Ascending aorta (tissue), 2 donors: ENCODE measurements at regions not wholly inside any gene's neighbourhood (a gene's known extent, or its start where the extent isn't known, plus 50 kb on each side); places are given as distances from the start of the nearest gene placed in this dataset.

Experiments used
- DNase-seq, 2 donors: peaks; one replicate each; pipeline ENCODE4 v3.0.0-alpha.2; 2019; ENCODE audit warnings: low spot score in 2 of 2
- H3K27ac ChIP-seq, 2 donors: fragments of 200-600 bp; sonication (generic); one replicate each; pipeline ENCODE4 v1.5.1; 2016 to 2017; ENCODE audit warnings: mild to moderate bottlenecking in 1 of 2
- H3K27me3 ChIP-seq: fragments of 200-600 bp; sonication (generic); one replicate; pipeline ENCODE4 v1.5.1; 2017
- H3K36me3 ChIP-seq, 2 donors: fragments of 200-600 bp; sonication (generic); one replicate each; pipeline ENCODE4 v1.5.1; 2016
- H3K4me1 ChIP-seq, 2 donors: fragments of 200-600 bp; sonication (generic); one replicate each; pipeline ENCODE4 v1.5.1; 2016 to 2017; ENCODE audit warnings: mild to moderate bottlenecking in 1 of 2
- H3K4me3 ChIP-seq, 2 donors: fragments of 200-600 bp; sonication (generic); one replicate each; pipeline ENCODE4 v1.5.1; 2016 to 2017; ENCODE audit warnings: mild to moderate bottlenecking in 1 of 2
- H3K9me3 ChIP-seq, 2 donors: fragments of 200-600 bp; sonication (generic); one replicate each; pipeline ENCODE4 v1.5.1; 2016
- intact Hi-C: fragments of 100-400 bp; cut with DNase I; formaldehyde crosslinking; loops from one replicate; pipeline ENCODE4 v1.15.1; 2023
- TF ChIP-seq, protein P1 (sequence below), 3 experiments: fragments of 200-600 bp in 2 of 3; fragments of 450-650 bp in 1 of 3; sonication (generic) in 2 of 3; IDR thresholded peaks; one replicate each; pipeline ENCODE4 v1.5.1; 2016 to 2019; ENCODE audit warnings: antibody characterized with exemption in 3 of 3, mild to moderate bottlenecking in 1 of 3, moderate library complexity in 1 of 3

DNA sequence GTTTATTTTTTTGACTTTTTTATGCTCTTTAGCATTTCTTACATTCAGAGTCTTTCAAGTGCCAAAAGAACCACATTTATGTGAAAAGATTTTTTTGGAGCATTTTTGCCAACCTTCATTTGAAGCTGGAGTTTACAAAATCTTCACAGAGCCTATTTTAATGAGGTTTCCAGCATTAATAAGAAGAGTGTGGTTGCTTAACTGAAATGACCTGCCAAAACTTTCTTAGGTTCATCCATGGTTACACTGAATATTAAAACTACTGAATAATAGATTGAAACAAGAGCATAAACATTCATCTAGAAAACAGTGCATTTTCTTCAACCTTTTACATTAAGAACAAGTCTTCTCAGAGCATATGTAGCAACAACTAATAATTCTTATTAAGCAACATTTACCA lies 672.3 kb upstream of the CXADR start:
- no peak overlapping the region for H3K4me3 ChIP-seq
- no peak for DNase-seq
- no peaks in the 10 kb centered on the region for H3K9me3 ChIP-seq
- H3K4me1 ChIP-seq, result no peaks in the 10 kb centered on the region
- TF ChIP-seq, protein P1, sequence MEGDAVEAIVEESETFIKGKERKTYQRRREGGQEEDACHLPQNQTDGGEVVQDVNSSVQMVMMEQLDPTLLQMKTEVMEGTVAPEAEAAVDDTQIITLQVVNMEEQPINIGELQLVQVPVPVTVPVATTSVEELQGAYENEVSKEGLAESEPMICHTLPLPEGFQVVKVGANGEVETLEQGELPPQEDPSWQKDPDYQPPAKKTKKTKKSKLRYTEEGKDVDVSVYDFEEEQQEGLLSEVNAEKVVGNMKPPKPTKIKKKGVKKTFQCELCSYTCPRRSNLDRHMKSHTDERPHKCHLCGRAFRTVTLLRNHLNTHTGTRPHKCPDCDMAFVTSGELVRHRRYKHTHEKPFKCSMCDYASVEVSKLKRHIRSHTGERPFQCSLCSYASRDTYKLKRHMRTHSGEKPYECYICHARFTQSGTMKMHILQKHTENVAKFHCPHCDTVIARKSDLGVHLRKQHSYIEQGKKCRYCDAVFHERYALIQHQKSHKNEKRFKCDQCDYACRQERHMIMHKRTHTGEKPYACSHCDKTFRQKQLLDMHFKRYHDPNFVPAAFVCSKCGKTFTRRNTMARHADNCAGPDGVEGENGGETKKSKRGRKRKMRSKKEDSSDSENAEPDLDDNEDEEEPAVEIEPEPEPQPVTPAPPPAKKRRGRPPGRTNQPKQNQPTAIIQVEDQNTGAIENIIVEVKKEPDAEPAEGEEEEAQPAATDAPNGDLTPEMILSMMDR (IDR thresholded peaks at IDR 0.05), result no peak
- intact Hi-C loops, result no loop called here
- H3K27me3 ChIP-seq, result no peaks in the 10 kb centered on the region
- H3K36me3 ChIP-seq, result no peaks in the 10 kb centered on the region
- no peak overlapping the region for H3K27ac ChIP-seq

GRCh38 chr21:16841975-16842695 lies 670.7 kb upstream of the CXADR start:
- H3K27me3 ChIP-seq, result no peaks in the 10 kb centered on the region
- TF ChIP-seq, protein P1 (IDR thresholded peaks at IDR 0.05), result no peak
- no peaks in the 10 kb centered on the region for H3K4me1 ChIP-seq
- H3K27ac ChIP-seq, result no peak overlapping the region
- H3K9me3 ChIP-seq, result no peaks in the 10 kb centered on the region
- no peak for DNase-seq
- H3K4me3 ChIP-seq, result no peak overlapping the region
- intact Hi-C loops, result no loop called here
- no peaks in the 10 kb centered on the region for H3K36me3 ChIP-seq

GRCh38 chr21:16842696-16843035 lies 670.2 kb upstream of the CXADR start:
- Histone ChIP-seq H3K27me3 (no peaks in the 10 kb centered on the region), H3K27ac (no peak overlapping the region), H3K36me3 (no peaks in the 10 kb centered on the region), H3K4me3 (no peak overlapping the region), H3K9me3 (no peaks in the 10 kb centered on the region), H3K4me1 (no peaks in the 10 kb centered on the region)
- intact Hi-C loops, result no loop called here
- TF ChIP-seq, protein P1 (IDR thresholded peaks at IDR 0.05), result no peak
- DNase-seq, result no peak

DNA sequence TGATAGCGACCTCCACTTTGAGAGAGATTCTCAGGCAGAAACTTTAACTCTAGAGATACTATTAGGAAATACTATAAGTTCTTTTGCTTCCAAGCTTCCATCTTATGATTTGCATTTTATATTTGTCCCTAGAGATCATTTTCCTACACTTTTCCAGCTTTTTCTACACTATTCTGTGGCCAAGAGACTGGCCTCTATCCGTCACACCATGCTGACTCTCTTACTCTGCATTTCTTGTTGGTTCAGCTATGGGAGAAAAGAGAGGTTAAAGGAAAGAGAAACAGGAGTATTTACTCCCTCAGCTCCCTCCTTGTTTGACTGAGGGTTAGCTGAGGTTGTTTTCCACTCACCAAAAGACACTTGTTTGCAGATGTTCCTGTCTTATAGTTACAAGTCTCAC lies 665.6 kb upstream of the CXADR start:
- intact Hi-C loops, result no loop called here
- TF ChIP-seq, protein P1 (IDR thresholded peaks at IDR 0.05), result no peak
- Histone ChIP-seq H3K27me3 (no peaks in the 10 kb centered on the region), H3K27ac (no peak overlapping the region), H3K4me1 (no peaks in the 10 kb centered on the region), H3K4me3 (no peak overlapping the region), H3K36me3 (no peaks in the 10 kb centered on the region), H3K9me3 (no peaks in the 10 kb centered on the region)
- DNase-seq, result no peak

GRCh38 chr21:16851054-16851453 lies 661.8 kb upstream of the CXADR start:
- H3K4me3 ChIP-seq, result no peak overlapping the region
- no peak for DNase-seq
- H3K27ac ChIP-seq, result no peak overlapping the region
- intact Hi-C loops, result no loop called here
- H3K9me3 ChIP-seq, result peaks cover 0 to 11% of the 10 kb centered on the region in 2 donors
- H3K36me3 ChIP-seq, result no peaks in the 10 kb centered on the region
- TF ChIP-seq, protein P1 (IDR thresholded peaks at IDR 0.05), result no peak
- no peaks in the 10 kb centered on the region for H3K4me1 ChIP-seq
- no peaks in the 10 kb centered on the region for H3K27me3 ChIP-seq
